Lower leg skin (tissue), 3 donors: ENCODE measurements at regions not wholly inside any gene's neighbourhood (a gene's known extent, or its start where the extent isn't known, plus 50 kb on each side); places are given as distances from the start of the nearest gene placed in this dataset.

Experiments used
- POLR2A ChIP-seq, 2 donors: fragments of 450-650 bp; IDR thresholded peaks; one replicate each; pipeline ENCODE4 v1.6.1; 2016 to 2017; ENCODE audit warnings: antibody characterized with exemption in 2 of 2, mild to moderate bottlenecking in 1 of 2, moderate library complexity in 1 of 2
- TF ChIP-seq, protein P1 (sequence below), 3 donors: fragments of 450-650 bp; IDR thresholded peaks; one replicate each; pipeline ENCODE4 v1.5.1; 2016; ENCODE audit warnings: antibody characterized with exemption in 3 of 3, mild to moderate bottlenecking in 3 of 3, moderate library complexity in 2 of 3

DNA sequence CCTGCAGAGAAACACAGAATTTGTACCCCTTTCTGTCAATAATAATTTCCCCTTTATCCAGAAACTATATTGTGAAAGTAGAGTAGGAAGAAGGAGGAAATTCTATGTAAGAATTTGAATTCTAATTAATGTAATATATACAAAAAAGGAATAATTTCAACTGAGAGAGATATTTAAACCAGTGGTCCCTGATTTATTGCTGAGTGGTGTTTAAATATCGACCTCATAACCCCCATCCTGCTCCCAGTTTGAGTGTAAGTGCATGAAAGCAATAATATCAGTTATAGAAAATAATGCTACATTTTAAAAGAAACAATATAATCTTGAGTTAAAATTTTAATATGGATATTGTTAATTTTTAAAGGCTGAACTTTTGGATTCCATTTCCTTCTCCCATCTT, 286.2 kb upstream of the REG3G start:
- TF ChIP-seq, protein P1, sequence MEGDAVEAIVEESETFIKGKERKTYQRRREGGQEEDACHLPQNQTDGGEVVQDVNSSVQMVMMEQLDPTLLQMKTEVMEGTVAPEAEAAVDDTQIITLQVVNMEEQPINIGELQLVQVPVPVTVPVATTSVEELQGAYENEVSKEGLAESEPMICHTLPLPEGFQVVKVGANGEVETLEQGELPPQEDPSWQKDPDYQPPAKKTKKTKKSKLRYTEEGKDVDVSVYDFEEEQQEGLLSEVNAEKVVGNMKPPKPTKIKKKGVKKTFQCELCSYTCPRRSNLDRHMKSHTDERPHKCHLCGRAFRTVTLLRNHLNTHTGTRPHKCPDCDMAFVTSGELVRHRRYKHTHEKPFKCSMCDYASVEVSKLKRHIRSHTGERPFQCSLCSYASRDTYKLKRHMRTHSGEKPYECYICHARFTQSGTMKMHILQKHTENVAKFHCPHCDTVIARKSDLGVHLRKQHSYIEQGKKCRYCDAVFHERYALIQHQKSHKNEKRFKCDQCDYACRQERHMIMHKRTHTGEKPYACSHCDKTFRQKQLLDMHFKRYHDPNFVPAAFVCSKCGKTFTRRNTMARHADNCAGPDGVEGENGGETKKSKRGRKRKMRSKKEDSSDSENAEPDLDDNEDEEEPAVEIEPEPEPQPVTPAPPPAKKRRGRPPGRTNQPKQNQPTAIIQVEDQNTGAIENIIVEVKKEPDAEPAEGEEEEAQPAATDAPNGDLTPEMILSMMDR (IDR thresholded peaks at IDR 0.05): no peak
- no peak for TF ChIP-seq POLR2A (IDR thresholded peaks at IDR 0.05)
